Kidney (tissue), 13 donors: ENCODE measurements at regions not wholly inside any gene's neighbourhood (a gene's known extent, or its start where the extent isn't known, plus 50 kb on each side); places are given as distances from the start of the nearest gene placed in this dataset.

Experiments used
- DNase-seq, 5 donors: peaks; one replicate each; pipeline ENCODE4 v3.0.0-alpha.2; 2013 to 2020
- FAIRE-seq: peaks from 2 replicates; lab custom pipeline; 2012; peaks lifted over from hg19 to GRCh38; lab: Jason Lieb, UNC
- H3K27ac ChIP-seq, 2 donors: one replicate each; pipeline ENCODE4 v1.7.0; 2013; ENCODE audit warnings: low read depth in 2 of 2, low read length in 2 of 2, inconsistent platforms in 1 of 2
- H3K27me3 ChIP-seq: one replicate; pipeline ENCODE4 v1.7.1; 2013; ENCODE audit warnings: low read length, inconsistent platforms; ENCODE audit not compliant: control insufficient read depth, insufficient read depth
- H3K36me3 ChIP-seq, 3 donors: one replicate each; pipeline versions ENCODE4 v1.7.0 to v1.7.1; 2013; ENCODE audit warnings: low read length in 3 of 3, control low read depth in 1 of 3, inconsistent platforms in 1 of 3; ENCODE audit not compliant: insufficient read depth in 3 of 3, control insufficient read depth in 2 of 3
- H3K4me1 ChIP-seq, 3 donors: one replicate each; pipeline versions ENCODE4 v1.7.0 to v1.7.1; 2013; ENCODE audit warnings: low read length in 3 of 3, inconsistent platforms in 1 of 3, low read depth in 1 of 3; ENCODE audit not compliant: control insufficient read depth in 2 of 3, insufficient read depth in 2 of 3
- H3K4me3 ChIP-seq, 3 donors: one replicate each; pipeline versions ENCODE4 v1.7.0 to v1.8.1; 2013; ENCODE audit warnings: low read length in 3 of 3, control low read depth in 1 of 3, inconsistent platforms in 1 of 3
- H3K9ac ChIP-seq, 3 donors: one replicate each; pipeline versions ENCODE4 v1.7.0 to v1.7.1; 2013; ENCODE audit warnings: low read length in 3 of 3, control low read depth in 1 of 3, inconsistent platforms in 1 of 3
- H3K9me3 ChIP-seq, 3 donors: one replicate each; pipeline versions ENCODE4 v1.7.0 to v1.7.1; 2013; ENCODE audit warnings: low read length in 3 of 3, control low read depth in 1 of 3, inconsistent platforms in 1 of 3; ENCODE audit not compliant: control insufficient read depth in 2 of 3, insufficient read depth in 1 of 3
- intact Hi-C: fragments of 100-400 bp; cut with DNase I; formaldehyde crosslinking; loops from one replicate; pipeline ENCODE4 v1.11.1; 2022
- TF ChIP-seq, protein P1 (sequence below): IDR thresholded peaks from 3 replicates; pipeline ENCODE4 v1.5.1; 2012; ENCODE audit warnings: mild to moderate bottlenecking, moderate library complexity, borderline replicate concordance; ENCODE audit not compliant: insufficient read depth; ENCODE audit errors: extremely low read depth
- donor health status: control.
- donor health status: control.
- donor health status: control.
- donor health status: control.
- donor health status: control.
- donor health status: DM: yes; HTN: yes; CAD: no.
- donor health status: Normal renal cell carcinoma (clear cell type).

DNA sequence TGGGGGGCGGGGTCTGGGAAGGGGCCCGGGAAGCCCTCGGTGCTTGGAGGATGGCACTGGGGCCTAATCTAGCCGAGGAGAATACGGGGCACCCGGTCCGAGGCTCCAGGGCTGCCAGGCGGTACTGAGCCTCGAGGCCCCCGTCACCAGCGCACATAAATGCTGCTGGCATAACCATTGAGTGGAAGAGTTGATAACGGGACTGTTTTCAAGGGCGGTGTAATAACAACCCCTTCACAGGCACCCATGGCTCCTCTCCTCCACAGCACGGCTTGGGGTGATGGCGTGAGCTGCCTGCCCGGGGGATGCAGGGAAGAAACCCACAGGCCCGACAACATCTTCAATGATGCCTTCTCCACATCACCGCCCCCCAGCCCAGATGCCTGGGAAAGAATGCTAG lies 130.7 kb downstream of the FAM53A start:
- Histone ChIP-seq H3K9me3 (no peaks in the 10 kb centered on the region), H3K36me3 (no peaks in the 10 kb centered on the region), H3K4me1 (peaks cover 0 to 7% (median 0%) of the 10 kb centered on the region in 3 donors), H3K27me3 (peaks cover 2% of the 10 kb centered on the region), H3K4me3 (no peak overlapping the region), H3K9ac (no peak overlapping the region), H3K27ac (no peak overlapping the region)
- no peak for FAIRE-seq
- intact Hi-C loops: no loop called here
- DNase-seq: no peak
- TF ChIP-seq, protein P1, sequence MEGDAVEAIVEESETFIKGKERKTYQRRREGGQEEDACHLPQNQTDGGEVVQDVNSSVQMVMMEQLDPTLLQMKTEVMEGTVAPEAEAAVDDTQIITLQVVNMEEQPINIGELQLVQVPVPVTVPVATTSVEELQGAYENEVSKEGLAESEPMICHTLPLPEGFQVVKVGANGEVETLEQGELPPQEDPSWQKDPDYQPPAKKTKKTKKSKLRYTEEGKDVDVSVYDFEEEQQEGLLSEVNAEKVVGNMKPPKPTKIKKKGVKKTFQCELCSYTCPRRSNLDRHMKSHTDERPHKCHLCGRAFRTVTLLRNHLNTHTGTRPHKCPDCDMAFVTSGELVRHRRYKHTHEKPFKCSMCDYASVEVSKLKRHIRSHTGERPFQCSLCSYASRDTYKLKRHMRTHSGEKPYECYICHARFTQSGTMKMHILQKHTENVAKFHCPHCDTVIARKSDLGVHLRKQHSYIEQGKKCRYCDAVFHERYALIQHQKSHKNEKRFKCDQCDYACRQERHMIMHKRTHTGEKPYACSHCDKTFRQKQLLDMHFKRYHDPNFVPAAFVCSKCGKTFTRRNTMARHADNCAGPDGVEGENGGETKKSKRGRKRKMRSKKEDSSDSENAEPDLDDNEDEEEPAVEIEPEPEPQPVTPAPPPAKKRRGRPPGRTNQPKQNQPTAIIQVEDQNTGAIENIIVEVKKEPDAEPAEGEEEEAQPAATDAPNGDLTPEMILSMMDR: no peak

- DNase-seq: no peak
- peaks cover 2% of the 10 kb centered on the region for H3K27me3 ChIP-seq
- H3K9me3 ChIP-seq: no peaks in the 10 kb centered on the region
- intact Hi-C loops: no loop called here
- TF ChIP-seq, protein P1: no peak
- H3K27ac ChIP-seq: no peak overlapping the region
- H3K4me1 ChIP-seq: peaks cover 0 to 9% (median 0%) of the 10 kb centered on the region in 3 donors
- no peak overlapping the region for H3K9ac ChIP-seq
- no peaks in the 10 kb centered on the region for H3K36me3 ChIP-seq
- FAIRE-seq: no peak
- H3K4me3 ChIP-seq: no peak overlapping the region
Measured at GRCh38 chr4:1552451-1552850, 131.7 kb downstream of the FAM53A start.

DNA sequence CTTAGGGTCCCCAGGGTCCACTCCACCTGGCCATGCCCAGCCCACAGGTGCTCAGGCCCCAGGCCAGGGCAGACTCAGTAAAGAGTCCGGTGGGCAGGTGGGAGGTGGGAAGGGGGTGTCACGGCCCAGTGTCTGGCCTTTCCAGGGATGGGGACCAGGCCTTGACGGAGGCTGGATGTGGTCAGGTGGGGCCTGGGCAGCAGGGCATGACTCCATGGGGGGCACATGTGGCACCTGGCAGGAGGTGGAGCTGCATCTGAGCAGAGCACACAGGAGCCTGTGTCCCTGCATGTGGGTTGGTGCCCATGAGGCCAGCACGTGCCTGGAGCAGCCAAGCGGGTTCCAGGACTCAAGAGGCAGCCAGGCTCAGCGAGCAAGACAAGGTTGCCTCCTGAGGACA lies 132.9 kb downstream of the FAM53A start:
- no peaks in the 10 kb centered on the region for H3K9me3 ChIP-seq
- no peak overlapping the region for H3K9ac ChIP-seq
- H3K27ac ChIP-seq: no peak overlapping the region
- intact Hi-C loops: no loop called here
- TF ChIP-seq, protein P1: no peak
- no peak overlapping the region for H3K4me3 ChIP-seq
- FAIRE-seq: no peak
- peaks cover 0 to 9% (median 0%) of the 10 kb centered on the region in 3 donors for H3K4me1 ChIP-seq
- peak in 2 of 5 donors; percentile 32 to 68 for DNase-seq
- H3K27me3 ChIP-seq: no peaks in the 10 kb centered on the region
- no peaks in the 10 kb centered on the region for H3K36me3 ChIP-seq
